GM12878 (cell line): ENCODE measurements at regions not wholly inside any gene's neighbourhood (a gene's known extent, or its start where the extent isn't known, plus 50 kb on each side); places are given as distances from the start of the nearest gene placed in this dataset.
A peak's percentile ranks its signal among the peaks of the same experiment; 100 is the strongest.

Experiments used
- ATAC-seq: fragments of 200-7000 bp; cut with Tn5 transposase; 3 replicates; pipeline ENCODE4 v1.9.1; 2020; ENCODE audit warnings: mild to moderate bottlenecking, moderate library complexity
- BruUV-seq: library from RNA; stranded (reverse); fragments of 400-500 nt; replicated peaks from 2 replicates; lab custom pipeline; 2021; lab: Mats Ljungman, UMichigan
- CTCF ChIA-PET: fragments of 300-600 bp; sonication (Branson Sonifier 250); formaldehyde crosslinking; extraction: SDS; loops from one replicate; lab custom pipeline; 2021; ENCODE audit warnings: inconsistent platforms; lab: Yijun Ruan, JAX
- POLR2A ChIA-PET: fragments of 350-600 bp; formaldehyde crosslinking; extraction: SDS; loops from one replicate; lab custom pipeline; 2021; ENCODE audit warnings: inconsistent platforms; lab: Charles Lee
- RAD21 ChIA-PET: fragments of 300-600 bp; sonication (Branson Sonifier 250); formaldehyde crosslinking; loops from one replicate; lab custom pipeline; 2023; ENCODE audit warnings: antibody characterized with exemption; ENCODE audit not compliant: unreplicated experiment; lab: Charles Lee
- SMC1A ChIA-PET: fragments of 300-600 bp; sonication (Branson Sonifier 250); formaldehyde crosslinking; loops from one replicate; lab custom pipeline; 2023; ENCODE audit not compliant: unreplicated experiment, uncharacterized antibody; lab: Charles Lee
- DNase-seq: peaks from one replicate; pipeline ENCODE4 v3.0.0-alpha.2; 2011; ENCODE audit warnings: low read depth, low spot score
- FAIRE-seq: peaks from 3 replicates; lab custom pipeline; 2011; peaks lifted over from hg19 to GRCh38; lab: Jason Lieb, UNC
- H2AFZ ChIP-seq: 2 replicates; pipeline ENCODE4 v1.6.0; 2011; ENCODE audit warnings: low read depth, low read length, control low read depth; ENCODE audit not compliant: control insufficient read depth
- H3K27ac ChIP-seq: 2 replicates; pipeline ENCODE4 v1.5.1; 2011; ENCODE audit warnings: control low read depth; ENCODE audit not compliant: control insufficient read depth, insufficient read depth
- H3K27me3 ChIP-seq, 2 experiments: replicated peaks in 1 of 2; 2 replicates each; pipeline versions ENCODE4 v1.6.0 to v1.6.1; 2011; ENCODE audit warnings: low read length in 1 of 2; ENCODE audit not compliant: control insufficient read depth in 2 of 2, insufficient read depth in 2 of 2
- H3K36me3 ChIP-seq, 2 experiments: 2 replicates each; pipeline ENCODE4 v1.5.1; 2011; ENCODE audit warnings: low read length in 1 of 2; ENCODE audit not compliant: control insufficient read depth in 2 of 2, insufficient read depth in 2 of 2
- H3K4me1 ChIP-seq: 2 replicates; pipeline ENCODE4 v1.6.1; 2011; ENCODE audit warnings: mild to moderate bottlenecking, low read length, moderate library complexity, mixed read lengths; ENCODE audit not compliant: control insufficient read depth, insufficient read depth
- H3K4me2 ChIP-seq: 2 replicates; pipeline ENCODE4 v1.6.0; 2011; ENCODE audit warnings: control low read depth; ENCODE audit not compliant: control insufficient read depth, insufficient read depth
- H3K4me3 ChIP-seq: fragments of 200-600 bp; sonication (generic); 2 replicates; pipeline ENCODE4 v1.5.1; 2016
- H3K79me2 ChIP-seq: 2 replicates; pipeline ENCODE4 v1.6.0; 2011; ENCODE audit warnings: low read length; ENCODE audit not compliant: control insufficient read depth, insufficient read depth
- H3K9ac ChIP-seq: 2 replicates; pipeline ENCODE4 v1.8.0; 2011; ENCODE audit warnings: low read length, control low read depth, mixed read lengths; ENCODE audit not compliant: control insufficient read depth, insufficient read depth
- H3K9me3 ChIP-seq: replicated peaks from 3 replicates; pipeline ENCODE4 v1.5.1; 2011; ENCODE audit warnings: mild to moderate bottlenecking, low read length; ENCODE audit not compliant: control insufficient read depth, insufficient read depth
- H4K20me1 ChIP-seq: 2 replicates; pipeline ENCODE4 v1.6.0; 2011; ENCODE audit not compliant: control insufficient read depth, insufficient read depth
- SP1 ChIP-seq: IDR thresholded peaks from one replicate; pipeline ENCODE4 v1.6.1; 2011; ENCODE audit warnings: low read depth, low read length
- SPI1 ChIP-seq: IDR thresholded peaks from 2 replicates; pipeline ENCODE4 v1.6.1; 2011; ENCODE audit warnings: low read depth, mild to moderate bottlenecking, low read length, moderate library complexity, borderline replicate concordance; ENCODE audit not compliant: insufficient read depth
- TCF12 ChIP-seq: IDR thresholded peaks from 2 replicates; pipeline ENCODE4 v1.6.1; 2011; ENCODE audit warnings: low read depth, mild to moderate bottlenecking, low read length
- ZNF207 ChIP-seq: fragments of 450-650 bp; IDR thresholded peaks from 2 replicates; pipeline ENCODE4 v1.6.1; 2014; ENCODE audit warnings: antibody characterized with exemption, mild to moderate bottlenecking, borderline replicate concordance
- whole genome bisulfite sequencing: methylation state at CpG from one replicate; pipeline ENCODE4 v1.1.6; 2016; ENCODE audit warnings: low lambda C conversion rate; ENCODE audit not compliant: insufficient replicate concordance, insufficient coverage; ENCODE audit errors: missing lambda C conversion rate; 5-methylcytosine and 5-hydroxymethylcytosine counted together
- in situ Hi-C: fragments of 300-500 bp; cut with MboI; formaldehyde crosslinking; loops from 9 replicates; pipeline ENCODE4 v1.14.3; 2018; ENCODE audit warnings: mixed read lengths
- intact Hi-C: fragments of 100-400 bp; cut with micrococcal nuclease; formaldehyde crosslinking; loops from one replicate; pipeline ENCODE4 v1.14.2; 2022; ENCODE audit not compliant: unreplicated experiment

- ChIA-PET POLR2A (interaction anchor here (1.0 kb wide), 1 partner anchor 21 kb away, joined by 3 read pairs; no protein-coding TSS in a partner anchor), CTCF (interaction anchor here (0.6 to 3.3 kb wide), 5 partner anchors 21 to 130 kb away, joined by 3 to 14 read pairs (median 6); no protein-coding TSS in a partner anchor), SMC1A (interaction anchor here (1.6 kb wide), 1 partner anchor 21 kb away, joined by 5 read pairs; no protein-coding TSS in a partner anchor), RAD21 (interaction anchor here (1.9 kb wide), 2 partner anchors 82 to 117 kb away, joined by 5 to 7 read pairs; no protein-coding TSS in a partner anchor)
- H3K27ac ChIP-seq = no peak overlapping the region
- BruUV-seq = no TSS peak
- H4K20me1 ChIP-seq = no peaks in the 10 kb centered on the region
- H3K9ac ChIP-seq = no peak overlapping the region
- H3K9me3 ChIP-seq = no peaks in the 10 kb centered on the region; the same call in 2 of the 3 replicates
- no peak overlapping the region for H3K4me3 ChIP-seq
- peaks cover 0 to 3% of the 10 kb centered on the region in 2 experiments; a peak in 1 of 4 replicates for H3K27me3 ChIP-seq
- no peak overlapping the region for H3K4me2 ChIP-seq
- ATAC-seq (no peak), DNase-seq (no peak), FAIRE-seq (no peak)
- in situ Hi-C loops (no loop called here), intact Hi-C loops (loop anchor here (5.0 kb wide), 1 partner anchor 116 kb away; no protein-coding TSS in a partner anchor)
- TF ChIP-seq SPI1 = peak; percentile 62; the same call in 1 of the 2 replicates
- no peak for TF ChIP-seq SP1
- no peaks in the 10 kb centered on the region for H3K36me3 ChIP-seq
- no peak overlapping the region for H2AFZ ChIP-seq
- peaks cover 9% of the 10 kb centered on the region for H3K4me1 ChIP-seq
- 55% methylated on average over 9 of the region's 9 CpGs for WGBS
- H3K79me2 ChIP-seq = no peaks in the 10 kb centered on the region
Observed at GRCh38 chr6:1553562-1554083, 56.1 kb upstream of the FOXC1 start.

GRCh38 chr6:1554141-1554475 is 55.6 kb upstream of the FOXC1 start:
- CTCF ChIA-PET = interaction anchor here (0.6 to 3.3 kb wide), 4 partner anchors 27 to 131 kb away, joined by 3 to 14 read pairs (median 5); no protein-coding TSS in a partner anchor
- H3K79me2 ChIP-seq = no peaks in the 10 kb centered on the region
- no peak for FAIRE-seq
- no peak overlapping the region; the same call in 1 of the 2 replicates for H3K9ac ChIP-seq
- RAD21 ChIA-PET = interaction anchor here (1.9 kb wide), 1 partner anchor 117 kb away, joined by 7 read pairs; no protein-coding TSS in a partner anchor
- H3K36me3 ChIP-seq = no peaks in the 10 kb centered on the region
- 27% methylated on average over 8 of the region's 8 CpGs for WGBS
- in situ Hi-C loops (no loop called here), intact Hi-C loops (loop anchor here (5.0 kb wide), 1 partner anchor 117 kb away; no protein-coding TSS in a partner anchor)
- peak; percentile 84 for ATAC-seq
- peaks cover 9% of the 10 kb centered on the region for H3K4me1 ChIP-seq
- H2AFZ ChIP-seq = no peak overlapping the region
- no peak overlapping the region for H3K27ac ChIP-seq
- H3K4me2 ChIP-seq = peak overlapping the region; percentile 42; the same call in 1 of the 2 replicates
- no peak for DNase-seq
- H3K27me3 ChIP-seq = peaks cover 0 to 3% of the 10 kb centered on the region in 2 experiments; a peak in 1 of 4 replicates
- POLR2A ChIA-PET = interaction anchor here (1.0 kb wide), 1 partner anchor 21 kb away, joined by 3 read pairs; no protein-coding TSS in a partner anchor
- no TSS peak for BruUV-seq
- SMC1A ChIA-PET = interaction anchor here (1.6 kb wide), 1 partner anchor 21 kb away, joined by 5 read pairs; no protein-coding TSS in a partner anchor
- no peak overlapping the region for H3K4me3 ChIP-seq
- peak; percentile 70; the same call in 1 of the 2 replicates for TF ChIP-seq TCF12
- no peak for TF ChIP-seq ZNF207
- H4K20me1 ChIP-seq = no peaks in the 10 kb centered on the region
- no peaks in the 10 kb centered on the region; the same call in 2 of the 3 replicates for H3K9me3 ChIP-seq
